Gastrocnemius medialis (tissue), 4 donors: ENCODE measurements at regions not wholly inside any gene's neighbourhood (a gene's known extent, or its start where the extent isn't known, plus 50 kb on each side); places are given as distances from the start of the nearest gene placed in this dataset.

Experiments used
- POLR2A ChIP-seq, 2 donors: fragments of 450-650 bp; IDR thresholded peaks; one replicate each; pipeline ENCODE4 v1.6.1; 2017; ENCODE audit warnings: antibody characterized with exemption in 2 of 2, mild to moderate bottlenecking in 2 of 2, moderate library complexity in 2 of 2
- TF ChIP-seq, protein P1 (sequence below), 5 experiments: fragments of 450-650 bp in 3 of 5; fragments of 200-600 bp in 2 of 5; sonication (generic) in 2 of 5; IDR thresholded peaks in 4 of 5; conservative IDR thresholded peaks in 1 of 5; 1 replicate in 4 of 5; 2 replicates in 1 of 5; pipeline ENCODE4 v1.5.1; 2016 to 2019; ENCODE audit warnings: antibody characterized with exemption in 5 of 5, mild to moderate bottlenecking in 3 of 5, moderate library complexity in 3 of 5

DNA sequence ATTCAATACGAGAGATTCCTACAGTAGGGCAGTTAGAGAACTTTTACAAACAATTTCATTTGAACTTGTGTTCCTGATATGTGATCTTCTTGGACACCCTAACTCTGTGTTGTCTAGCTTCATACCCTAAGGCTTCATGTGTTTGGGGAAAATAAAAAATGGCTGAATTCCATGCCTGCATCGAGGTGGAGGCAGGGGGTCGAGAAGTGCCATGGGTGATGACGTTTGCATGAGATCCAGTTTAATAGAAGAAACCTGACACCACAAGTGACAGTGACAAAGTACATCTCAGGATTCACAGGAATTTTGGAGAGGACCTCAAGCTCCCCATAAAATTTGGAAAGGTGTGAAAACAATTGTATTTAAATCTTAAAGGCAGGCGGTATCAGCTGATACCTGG is 169.2 kb upstream of the NABP1 start:
- TF ChIP-seq, protein P1, sequence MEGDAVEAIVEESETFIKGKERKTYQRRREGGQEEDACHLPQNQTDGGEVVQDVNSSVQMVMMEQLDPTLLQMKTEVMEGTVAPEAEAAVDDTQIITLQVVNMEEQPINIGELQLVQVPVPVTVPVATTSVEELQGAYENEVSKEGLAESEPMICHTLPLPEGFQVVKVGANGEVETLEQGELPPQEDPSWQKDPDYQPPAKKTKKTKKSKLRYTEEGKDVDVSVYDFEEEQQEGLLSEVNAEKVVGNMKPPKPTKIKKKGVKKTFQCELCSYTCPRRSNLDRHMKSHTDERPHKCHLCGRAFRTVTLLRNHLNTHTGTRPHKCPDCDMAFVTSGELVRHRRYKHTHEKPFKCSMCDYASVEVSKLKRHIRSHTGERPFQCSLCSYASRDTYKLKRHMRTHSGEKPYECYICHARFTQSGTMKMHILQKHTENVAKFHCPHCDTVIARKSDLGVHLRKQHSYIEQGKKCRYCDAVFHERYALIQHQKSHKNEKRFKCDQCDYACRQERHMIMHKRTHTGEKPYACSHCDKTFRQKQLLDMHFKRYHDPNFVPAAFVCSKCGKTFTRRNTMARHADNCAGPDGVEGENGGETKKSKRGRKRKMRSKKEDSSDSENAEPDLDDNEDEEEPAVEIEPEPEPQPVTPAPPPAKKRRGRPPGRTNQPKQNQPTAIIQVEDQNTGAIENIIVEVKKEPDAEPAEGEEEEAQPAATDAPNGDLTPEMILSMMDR (IDR thresholded peaks at IDR 0.05 in 4 of 5, conservative IDR thresholded peaks at IDR 0.05 in 1 of 5): no peak
- TF ChIP-seq POLR2A (IDR thresholded peaks at IDR 0.05): no peak
